ENCODE measurements at regions not wholly inside any gene's neighbourhood (a gene's known extent, or its start where the extent isn't known, plus 50 kb on each side); places are given as distances from the start of the nearest gene placed in this dataset.

- DNase-seq (no peak), ATAC-seq (no peak)
- Histone ChIP-seq H3K36me3 (ENCODE audit: low read depth, low read length) (no peaks in the 10 kb centered on the region), H4K20me1 (ENCODE audit: low read length) (no peaks in the 10 kb centered on the region), H3K4me3 (ENCODE audit: low read length) (no peak overlapping the region), H3K9me3 (ENCODE audit: low read length) (no peaks in the 10 kb centered on the region), H3F3A (ENCODE audit: low read length, unreplicated experiment) (no peaks in the 10 kb centered on the region), H3K4me1 (ENCODE audit: insufficient read depth, low read length) (peaks cover 26% of the 10 kb centered on the region), H3K9ac (ENCODE audit: low read length) (no peak overlapping the region), H3K27ac (ENCODE audit: low read length) (no peak overlapping the region), H3K79me2 (ENCODE audit: low read length) (no peaks in the 10 kb centered on the region), H3K4me2 (ENCODE audit: low read length) (no peak overlapping the region), H3K27me3 (ENCODE audit: low read length) (no peaks in the 10 kb centered on the region), H3K9me2 (replicated peaks; ENCODE audit: low read length) (no peaks in the 10 kb centered on the region), H2AFZ (ENCODE audit: low read length) (no peak overlapping the region)
- POLR2A ChIA-PET (ENCODE audit: unreplicated experiment): no interaction called here
- TF ChIP-seq EZH2phosphoT487 (IDR thresholded peaks at IDR 0.05; ENCODE audit: borderline replicate concordance, low read length): no peak
- TF ChIP-seq EZH2 (IDR thresholded peaks at IDR 0.05; ENCODE audit: low read length, unreplicated experiment): no peak
- TF ChIP-seq CTCF (conservative IDR thresholded peaks at IDR 0.05; ENCODE audit: low read depth, low read length): no peak
- intact Hi-C loops (cut with micrococcal nuclease): no loop called here
- CTCF ChIA-PET: no interaction called here
- no TSS peak for BruUV-seq (replicated peaks)
Observed at GRCh38 chrX:138914767-138915166, 203.2 kb upstream of the FGF13 start.

GRCh38 chrX:138908577-138908976, 197.1 kb upstream of the FGF13 start:
- Histone ChIP-seq H3K4me2 (ENCODE audit: low read length) (no peak overlapping the region), H3K9ac (ENCODE audit: low read length) (no peak overlapping the region), H4K20me1 (ENCODE audit: low read length) (no peaks in the 10 kb centered on the region), H2AFZ (ENCODE audit: low read length) (no peak overlapping the region), H3K79me2 (ENCODE audit: low read length) (no peaks in the 10 kb centered on the region), H3K36me3 (ENCODE audit: low read depth, low read length) (no peaks in the 10 kb centered on the region), H3K9me3 (ENCODE audit: low read length) (no peaks in the 10 kb centered on the region), H3K27ac (ENCODE audit: low read length) (no peak overlapping the region), H3K4me3 (ENCODE audit: low read length) (no peak overlapping the region), H3K9me2 (replicated peaks; ENCODE audit: low read length) (no peaks in the 10 kb centered on the region), H3K4me1 (ENCODE audit: insufficient read depth, low read length) (no peaks in the 10 kb centered on the region), H3F3A (ENCODE audit: low read length, unreplicated experiment) (no peaks in the 10 kb centered on the region), H3K27me3 (ENCODE audit: low read length) (no peaks in the 10 kb centered on the region)
- BruUV-seq (replicated peaks): no TSS peak
- TF ChIP-seq EZH2 (IDR thresholded peaks at IDR 0.05; ENCODE audit: low read length, unreplicated experiment) (no peak), EZH2phosphoT487 (IDR thresholded peaks at IDR 0.05; ENCODE audit: borderline replicate concordance, low read length) (no peak), CTCF (conservative IDR thresholded peaks at IDR 0.05; ENCODE audit: low read depth, low read length) (no peak)
- intact Hi-C loops (cut with micrococcal nuclease): no loop called here
- ChIA-PET CTCF (no interaction called here), POLR2A (ENCODE audit: unreplicated experiment) (no interaction called here)
- DNase-seq (no peak), ATAC-seq (no peak)

GRCh38 chrX:138897621-138898492, 186.3 kb upstream of the FGF13 start:
- Histone ChIP-seq H3K9ac (ENCODE audit: low read length) (peak overlapping the region; percentile 20; the same call in 1 of the 2 replicates), H3K9me3 (ENCODE audit: low read length) (no peaks in the 10 kb centered on the region), H2AFZ (ENCODE audit: low read length) (0 out of 2 replicates have a peak overlapping the region, but pooled peaks have one; percentile 32), H3K36me3 (ENCODE audit: low read depth, low read length) (no peaks in the 10 kb centered on the region), H3K4me1 (ENCODE audit: insufficient read depth, low read length) (peaks cover 23% of the 10 kb centered on the region), H3F3A (ENCODE audit: low read length, unreplicated experiment) (no peaks in the 10 kb centered on the region), H3K4me3 (ENCODE audit: low read length) (no peak overlapping the region), H3K27me3 (ENCODE audit: low read length) (no peaks in the 10 kb centered on the region), H4K20me1 (ENCODE audit: low read length) (no peaks in the 10 kb centered on the region), H3K79me2 (ENCODE audit: low read length) (no peaks in the 10 kb centered on the region), H3K4me2 (ENCODE audit: low read length) (peak overlapping the region; percentile 27), H3K9me2 (replicated peaks; ENCODE audit: low read length) (no peaks in the 10 kb centered on the region), H3K27ac (ENCODE audit: low read length) (peak overlapping the region; percentile 75)
- intact Hi-C loops (cut with micrococcal nuclease): no loop called here
- POLR2A ChIA-PET (ENCODE audit: unreplicated experiment): no interaction called here
- no peak for TF ChIP-seq EZH2 (IDR thresholded peaks at IDR 0.05; ENCODE audit: low read length, unreplicated experiment)
- no peak for TF ChIP-seq CTCF (conservative IDR thresholded peaks at IDR 0.05; ENCODE audit: low read depth, low read length)
- TF ChIP-seq EZH2phosphoT487 (IDR thresholded peaks at IDR 0.05; ENCODE audit: borderline replicate concordance, low read length): no peak
- BruUV-seq (replicated peaks): no TSS peak
- DNase-seq (peak; percentile 79), ATAC-seq (peak; percentile 95)
- CTCF ChIA-PET: no interaction called here
